GM18868 (cell line): ENCODE measurements at regions not wholly inside any gene's neighbourhood (a gene's known extent, or its start where the extent isn't known, plus 50 kb on each side); places are given as distances from the start of the nearest gene placed in this dataset.

Experiments used
- ATAC-seq: cut with Tn5 transposase; IDR thresholded peaks from one replicate; pipeline ENCODE4 v1.9.1; 2021; ENCODE audit warnings: mild to moderate bottlenecking, moderate library complexity; ENCODE audit not compliant: unreplicated experiment

DNA sequence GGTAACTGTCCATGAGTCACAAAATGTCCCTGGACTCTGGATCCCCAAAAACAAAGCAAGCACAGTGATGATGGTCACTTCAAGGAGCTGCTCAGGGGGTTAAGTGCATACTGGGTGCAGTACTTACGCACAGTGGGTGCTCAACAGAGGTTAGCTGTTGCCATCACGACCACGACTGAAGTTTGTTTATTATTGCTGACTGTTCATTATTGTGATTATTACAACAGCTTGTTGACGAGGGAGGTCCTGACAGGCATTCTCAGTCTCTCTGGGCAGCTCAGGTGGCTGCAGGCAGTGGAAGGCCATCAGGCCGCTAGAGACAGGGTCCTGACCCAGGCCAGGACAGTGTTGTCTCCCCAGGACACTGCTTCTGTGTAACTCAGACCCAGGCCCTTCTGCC, 418.8 kb downstream of the SHANK2 start:
- no peak for ATAC-seq

DNA sequence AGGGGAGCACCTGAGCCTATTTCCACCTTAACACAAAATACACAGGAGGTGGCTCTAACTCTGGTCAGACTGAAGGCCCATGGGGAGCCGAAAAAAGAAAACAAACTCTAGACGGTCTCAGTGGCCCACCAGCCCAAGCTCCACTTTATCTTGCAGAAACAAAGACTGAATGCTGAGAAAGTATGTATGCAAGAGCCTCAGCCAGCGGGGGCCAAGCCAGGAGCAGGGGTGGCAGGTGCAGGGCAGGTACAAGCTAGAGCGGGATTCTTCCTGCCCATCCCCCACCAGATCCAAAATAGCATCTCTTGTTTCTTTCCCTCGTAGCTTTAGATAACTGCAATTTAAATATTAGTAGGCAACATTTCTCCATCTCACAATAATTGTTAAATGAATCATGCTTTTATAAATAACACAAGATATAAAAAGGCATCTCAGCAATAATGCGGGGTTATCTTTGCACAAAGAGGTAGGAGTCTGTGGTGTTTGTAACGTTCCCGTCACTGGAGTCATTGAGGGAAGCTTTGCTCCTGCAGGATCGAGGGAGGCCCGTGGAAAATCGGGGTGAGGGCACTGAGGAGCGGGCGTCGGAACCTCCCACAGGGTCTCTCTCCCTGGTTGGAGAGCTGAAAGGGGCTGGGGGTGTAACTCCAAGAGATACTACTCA, 418.0 kb downstream of the SHANK2 start:
- ATAC-seq: no peak

DNA sequence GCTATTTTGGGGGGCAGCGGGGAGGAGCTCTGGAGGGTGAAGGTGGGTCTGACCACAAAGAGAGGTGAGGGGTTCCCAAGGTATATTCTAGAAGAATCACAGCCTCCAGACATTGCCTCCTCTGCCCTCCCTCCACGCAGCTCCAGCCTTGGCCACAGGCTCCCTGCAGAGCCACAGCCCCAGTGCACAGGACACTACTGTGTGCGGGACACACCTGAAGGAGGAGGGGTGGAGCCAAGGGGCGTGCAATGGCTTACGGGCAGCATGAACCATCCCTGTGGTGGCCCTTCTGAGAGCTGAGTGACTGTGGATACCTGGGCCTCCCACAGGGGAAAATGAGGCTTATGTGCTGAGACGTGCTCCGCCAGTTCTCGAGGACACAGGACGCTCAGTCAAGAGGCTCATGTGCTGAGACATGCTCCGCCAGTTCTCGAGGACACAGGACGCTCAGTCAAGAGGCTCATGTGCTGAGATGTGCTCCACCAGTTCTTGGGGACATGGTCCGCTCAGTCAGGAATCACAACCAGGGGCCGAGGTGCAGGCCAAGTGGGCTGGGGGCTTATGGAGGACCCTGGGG, 417.3 kb downstream of the SHANK2 start:
- ATAC-seq: no peak

GRCh38 chr11:70836071-70836470, 416.3 kb downstream of the SHANK2 start:
- ATAC-seq: no peak

DNA sequence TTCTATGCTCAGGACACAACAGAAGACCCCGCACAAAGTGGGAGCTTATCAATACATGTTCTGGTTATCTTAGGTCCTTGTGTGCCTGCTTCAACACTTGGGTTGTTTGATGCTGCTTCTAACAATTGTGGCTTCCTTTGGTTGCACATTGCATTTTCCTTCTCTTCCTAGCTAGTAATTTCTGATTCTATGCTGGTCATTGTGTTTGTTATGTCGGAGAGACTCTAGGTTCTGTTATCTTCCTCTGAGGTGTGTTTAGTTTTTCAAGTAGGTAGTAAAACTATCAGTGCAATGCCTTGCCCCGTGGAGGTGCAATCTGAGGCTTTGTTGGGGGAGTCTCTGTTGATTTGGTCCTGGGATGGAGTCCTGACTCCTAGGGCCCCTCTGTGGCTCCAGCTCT, 414.2 kb downstream of the SHANK2 start:
- ATAC-seq: no peak

DNA sequence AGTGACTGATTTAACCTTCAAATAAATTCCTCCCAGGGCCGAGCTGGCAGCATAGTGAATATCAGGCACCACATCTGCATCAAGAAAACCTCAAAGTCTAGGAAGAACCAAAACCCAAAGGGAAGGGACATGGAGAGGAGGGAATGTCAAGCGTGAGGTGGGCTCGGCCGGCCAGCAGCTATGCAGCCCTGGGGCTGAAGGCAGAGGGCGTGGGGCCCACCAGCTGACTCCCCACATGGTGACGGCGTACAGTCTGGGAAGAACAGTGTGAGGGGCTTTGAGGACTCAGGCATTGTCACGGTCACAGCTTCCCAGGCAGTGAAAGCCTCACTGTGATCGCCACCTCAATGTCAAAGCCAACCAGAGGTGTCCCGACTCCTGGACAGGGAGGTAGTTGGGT, 412.5 kb downstream of the SHANK2 start:
- no peak for ATAC-seq

DNA sequence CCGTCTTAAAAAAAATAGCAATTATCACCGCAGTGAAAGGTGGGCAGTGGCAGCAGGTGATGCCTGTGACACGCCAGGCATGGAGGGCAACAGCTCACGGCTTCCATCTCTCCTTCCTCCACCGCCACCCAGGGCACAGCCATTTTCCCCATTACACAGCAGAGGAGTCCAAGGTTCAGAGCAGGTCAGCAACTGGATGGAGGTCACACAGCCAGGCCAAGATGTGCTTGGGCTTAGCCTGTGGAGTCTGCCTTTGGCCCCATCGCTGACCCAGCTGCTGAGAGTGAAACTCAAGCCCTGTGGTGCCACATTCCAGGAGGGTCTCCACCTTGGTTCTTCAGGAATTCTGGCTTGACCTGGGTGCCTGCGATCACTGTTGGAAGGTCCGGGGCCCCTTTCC, 411.1 kb downstream of the SHANK2 start:
- ATAC-seq: no peak

GRCh38 chr11:70842256-70842655, 410.1 kb downstream of the SHANK2 start:
- ATAC-seq: no peak

DNA sequence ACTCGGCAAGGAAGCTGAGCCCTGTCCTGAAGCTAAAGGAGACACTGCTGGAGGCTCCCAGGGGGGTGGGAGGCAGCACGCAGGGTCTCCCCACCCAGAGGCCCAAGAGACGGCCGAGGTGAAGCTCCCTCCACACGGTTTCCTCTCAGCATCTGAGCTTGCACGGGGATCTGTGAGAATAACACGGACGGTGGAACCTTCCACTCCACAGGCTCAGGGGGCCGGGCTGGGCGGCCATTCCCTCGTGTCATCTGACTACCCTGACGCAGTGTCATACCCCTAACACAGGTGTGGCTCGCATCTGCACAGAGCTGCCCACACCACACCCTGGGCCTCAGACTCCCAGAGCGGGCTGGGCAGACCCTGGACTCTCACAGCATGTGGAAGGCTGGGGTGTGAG, 409.7 kb downstream of the SHANK2 start:
- ATAC-seq: no peak

DNA sequence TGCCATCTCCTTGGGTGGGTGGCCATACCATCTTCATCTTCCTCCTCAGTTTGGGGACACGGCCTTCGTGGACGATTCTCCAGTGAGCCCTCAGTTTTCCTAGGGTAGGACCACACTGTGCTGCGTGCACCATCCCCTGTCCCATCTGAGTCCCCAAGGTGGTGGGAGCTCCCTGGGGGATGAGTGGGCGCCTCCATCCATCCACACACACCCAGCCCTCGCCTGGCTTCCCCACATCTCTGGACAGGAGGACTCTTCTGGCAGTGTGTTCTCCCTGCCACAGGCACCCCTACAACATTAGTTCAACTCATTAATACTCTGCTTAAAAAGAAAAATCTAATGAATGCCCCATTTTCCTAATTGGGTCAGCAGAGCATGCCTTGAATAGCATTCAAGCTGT, 408.5 kb downstream of the SHANK2 start:
- no peak for ATAC-seq

DNA sequence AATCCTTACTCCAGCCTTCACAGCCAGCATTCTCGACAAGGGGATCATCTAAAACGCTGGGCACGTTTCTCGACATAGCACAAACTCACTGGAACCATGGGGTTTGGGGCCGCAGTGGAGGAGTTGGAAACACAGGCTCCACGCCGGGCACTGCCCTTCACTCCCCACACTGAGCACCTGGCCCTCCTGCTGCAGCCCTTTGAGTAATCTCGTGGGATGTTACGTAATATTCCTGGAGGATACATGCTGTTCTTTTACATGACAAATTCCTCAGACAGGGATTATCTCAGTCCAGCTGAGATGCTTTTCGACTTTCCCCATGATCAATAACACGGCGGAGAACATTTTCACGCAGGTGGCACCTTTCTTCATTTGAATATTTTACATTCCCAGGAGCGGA, 408.0 kb downstream of the SHANK2 start:
- no peak for ATAC-seq

DNA sequence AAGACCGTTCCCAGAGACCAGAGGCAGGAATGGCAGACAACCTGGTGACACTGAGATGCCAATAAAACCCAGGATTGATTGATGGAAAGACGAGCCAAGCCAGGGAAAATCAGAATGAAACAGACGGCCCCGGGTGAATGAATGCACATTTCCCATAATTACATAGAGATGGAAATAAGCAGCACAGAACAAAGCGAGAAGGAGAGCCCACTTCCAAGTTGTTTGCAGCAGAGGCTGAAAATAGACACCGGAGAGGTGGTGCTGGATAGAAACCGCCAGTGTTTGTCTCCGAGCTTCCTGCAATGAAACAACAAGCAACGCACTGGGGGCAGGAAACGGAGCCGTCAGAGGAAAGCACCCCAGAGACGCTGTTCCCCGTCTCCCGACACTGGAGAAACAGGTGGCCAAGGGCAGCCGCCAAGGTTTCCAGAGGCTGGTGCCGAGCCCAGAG, 406.8 kb downstream of the SHANK2 start:
- ATAC-seq: no peak

DNA sequence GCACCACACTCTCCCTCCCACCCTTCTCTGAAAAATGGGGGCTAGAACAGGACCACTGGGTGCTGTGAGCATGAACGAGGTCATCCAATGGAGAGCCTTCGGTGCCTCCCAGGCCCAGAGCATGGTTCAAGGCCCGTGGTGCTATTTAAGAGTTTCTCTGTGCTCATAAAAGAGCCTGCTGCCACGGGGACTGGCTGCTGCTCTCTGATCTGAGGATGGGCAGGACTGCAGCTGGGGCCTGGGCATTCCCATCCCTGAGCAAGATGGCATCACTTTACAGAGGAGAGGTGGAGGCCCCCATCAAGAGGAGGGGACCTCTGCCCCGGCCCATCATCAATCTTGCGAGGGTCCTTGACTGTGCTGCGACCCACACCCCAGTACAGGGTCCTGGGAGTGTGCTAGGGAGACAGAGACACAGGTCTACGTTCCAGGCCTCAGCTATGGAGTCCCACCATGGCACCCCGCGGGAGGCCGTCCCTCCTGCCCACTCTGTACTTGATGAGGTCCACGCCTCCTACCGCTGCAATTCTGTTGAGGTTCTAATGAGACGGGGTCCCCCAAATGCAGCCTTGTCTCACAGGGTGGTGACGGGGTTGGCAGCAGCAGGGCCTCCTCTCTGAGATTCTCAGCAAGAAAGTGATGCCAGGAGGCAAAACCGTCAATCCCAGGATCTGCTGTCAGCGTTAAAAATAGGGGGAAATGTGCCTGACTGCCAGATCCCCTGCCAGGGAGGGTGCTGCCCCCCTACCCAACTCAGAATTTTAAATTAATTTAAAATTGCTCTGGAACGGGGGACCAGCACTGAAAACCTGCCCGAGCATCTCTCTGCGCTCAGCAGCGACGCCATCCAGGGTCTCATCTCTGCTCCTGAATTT, 405.4 kb downstream of the SHANK2 start:
- ATAC-seq: no peak

- ATAC-seq: no peak
Measured at GRCh38 chr11:70848243-70848750, 404.1 kb downstream of the SHANK2 start.

- no peak for ATAC-seq
Measured at GRCh38 chr11:70849031-70849430, 403.3 kb downstream of the SHANK2 start.

DNA sequence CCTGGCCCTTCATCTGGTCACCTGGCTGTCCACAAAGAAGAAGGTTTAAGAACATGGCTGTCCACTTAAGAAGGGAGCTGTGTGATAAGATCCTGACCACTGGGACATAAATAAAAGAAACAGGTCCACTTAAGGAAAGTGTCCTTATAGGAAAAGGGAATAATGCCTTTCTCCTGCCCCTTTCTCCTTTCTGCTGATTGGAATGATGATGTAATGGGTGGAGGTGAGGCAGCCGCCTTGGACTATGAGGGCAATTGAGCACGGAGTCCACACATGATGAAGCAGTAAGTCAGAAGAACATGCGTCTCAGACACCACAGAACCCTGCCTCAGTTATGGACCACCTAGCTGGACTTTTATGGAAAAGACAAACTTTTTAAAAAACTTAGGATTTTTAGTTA, 401.1 kb downstream of the SHANK2 start:
- ATAC-seq: no peak

DNA sequence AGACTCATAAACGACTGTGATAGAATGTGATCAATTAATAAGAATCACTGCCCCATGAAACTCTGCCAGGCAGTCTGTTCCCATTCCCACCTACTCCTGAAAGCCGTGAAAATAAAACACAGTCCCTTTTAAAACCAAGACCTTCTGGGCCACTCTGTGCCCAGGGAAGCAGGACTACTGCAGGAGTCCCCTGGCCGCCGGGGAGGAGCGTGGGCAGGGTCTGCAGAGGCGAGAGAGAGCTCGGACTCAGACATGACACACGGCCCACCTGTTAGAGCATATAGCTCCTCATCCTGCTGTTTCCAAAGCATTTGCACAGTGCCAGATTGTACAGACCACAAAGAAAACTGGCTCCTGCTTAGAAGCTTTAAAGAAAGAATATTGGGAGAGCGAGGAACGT, 400.5 kb downstream of the SHANK2 start:
- ATAC-seq: no peak

GRCh38 chr11:70853068-70853769, 399.2 kb downstream of the SHANK2 start:
- ATAC-seq: no peak

DNA sequence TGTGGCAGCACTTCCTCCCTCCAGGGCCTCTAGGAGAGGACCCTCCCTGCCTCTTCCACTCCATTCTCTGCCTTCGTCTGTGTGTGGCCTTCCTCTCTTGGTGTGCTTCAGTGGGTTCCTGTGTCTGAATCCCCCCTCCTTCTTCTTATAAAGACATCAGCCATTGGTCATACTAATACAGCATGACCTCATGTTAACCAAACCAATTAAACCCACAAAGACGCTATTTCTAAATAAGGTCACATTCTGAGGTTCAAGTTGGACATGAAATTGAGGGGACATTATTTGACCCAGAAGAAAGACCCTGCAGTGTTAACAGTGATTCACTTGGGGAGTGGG, 398.6 kb downstream of the SHANK2 start:
- no peak for ATAC-seq

DNA sequence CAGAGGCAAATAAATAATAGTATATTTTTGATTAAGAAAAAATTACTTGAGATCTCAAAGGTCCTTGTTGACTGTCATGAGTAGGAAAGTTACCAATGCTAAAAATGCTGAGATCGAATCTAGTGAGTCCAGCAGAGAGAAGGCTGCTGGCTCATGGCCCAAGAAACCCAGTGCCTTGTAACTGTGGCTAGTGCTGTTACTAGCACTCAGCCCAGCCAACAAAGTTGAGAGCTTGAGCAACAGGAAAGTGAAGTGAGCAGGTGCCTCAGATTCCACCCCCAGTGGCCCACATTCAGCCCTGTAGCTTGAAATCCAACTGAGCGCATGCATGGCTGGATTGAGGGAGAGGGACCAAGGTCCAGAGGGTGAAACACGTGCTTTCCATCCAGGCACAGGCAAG, 398.2 kb downstream of the SHANK2 start:
- no peak for ATAC-seq

GRCh38 chr11:70854901-70855556, 397.3 kb downstream of the SHANK2 start:
- no peak for ATAC-seq
